Neuronal stem cell (in vitro differentiated cells): ENCODE measurements at regions not wholly inside any gene's neighbourhood (a gene's known extent, or its start where the extent isn't known, plus 50 kb on each side); places are given as distances from the start of the nearest gene placed in this dataset.

Experiments
- DNase-seq: peaks from one replicate; pipeline ENCODE4 v3.0.0-alpha.2; 2013; ENCODE audit warnings: low spot score
- H2AFZ ChIP-seq: one replicate; pipeline ENCODE4 v1.6.1; 2013; ENCODE audit warnings: mild to moderate bottlenecking, low read length, inconsistent platforms
- H2AK5ac ChIP-seq: 2 replicates; pipeline ENCODE4 v1.6.1; 2013; ENCODE audit warnings: low read depth, mild to moderate bottlenecking, inconsistent platforms, low read length, moderate library complexity, mixed read lengths
- H2BK120ac ChIP-seq: 2 replicates; pipeline ENCODE4 v1.6.1; 2013; ENCODE audit warnings: low read depth, mild to moderate bottlenecking, inconsistent platforms, low read length, moderate library complexity, mixed read lengths
- H2BK12ac ChIP-seq: one replicate; pipeline ENCODE4 v1.6.1; 2013; ENCODE audit warnings: low read length, inconsistent platforms
- H2BK15ac ChIP-seq: 2 replicates; pipeline ENCODE4 v1.6.1; 2013; ENCODE audit warnings: mild to moderate bottlenecking, low read length, inconsistent platforms, mixed read lengths
- H2BK5ac ChIP-seq: one replicate; pipeline ENCODE4 v1.6.1; 2013; ENCODE audit warnings: inconsistent platforms, mild to moderate bottlenecking, low read length, moderate library complexity
- H3K14ac ChIP-seq: one replicate; pipeline ENCODE4 v1.6.1; 2013; ENCODE audit warnings: low read length, inconsistent platforms
- H3K18ac ChIP-seq: 2 replicates; pipeline ENCODE4 v1.6.1; 2013; ENCODE audit warnings: low read length, inconsistent platforms
- H3K23ac ChIP-seq: 2 replicates; pipeline ENCODE4 v1.6.1; 2013; ENCODE audit warnings: low read depth, mild to moderate bottlenecking, mixed read lengths, low read length, inconsistent platforms; ENCODE audit not compliant: poor library complexity
- H3K27ac ChIP-seq: replicated peaks from 3 replicates; pipeline ENCODE4 v1.5.1; 2013; ENCODE audit warnings: low read length, inconsistent platforms
- H3K27me3 ChIP-seq, 3 experiments: 2 replicates each; pipeline ENCODE4 v1.6.1; 2013; ENCODE audit warnings: low read length in 3 of 3, mild to moderate bottlenecking in 2 of 3, inconsistent platforms in 1 of 3, low read depth in 1 of 3, mixed read lengths in 1 of 3, moderate library complexity in 1 of 3; ENCODE audit not compliant: control insufficient read depth in 3 of 3, insufficient read depth in 3 of 3
- H3K36me3 ChIP-seq, 2 donors: replicated peaks in 1 of 2; 2 replicates each; pipeline ENCODE4 v1.6.1; 2013; ENCODE audit warnings: low read length in 2 of 2; ENCODE audit not compliant: control insufficient read depth in 2 of 2, insufficient read depth in 2 of 2
- H3K4ac ChIP-seq: 2 replicates; pipeline ENCODE4 v1.6.1; 2013; ENCODE audit warnings: inconsistent platforms, mild to moderate bottlenecking, low read length, moderate library complexity
- H3K4me1 ChIP-seq, 2 donors: 1 replicate in 1 of 2; 2 replicates in 1 of 2; pipeline ENCODE4 v1.6.1; 2013; ENCODE audit warnings: low read length in 2 of 2, low read depth in 1 of 2; ENCODE audit not compliant: control insufficient read depth in 2 of 2, insufficient read depth in 1 of 2
- H3K4me2 ChIP-seq: one replicate; pipeline ENCODE4 v1.6.1; 2013; ENCODE audit warnings: mild to moderate bottlenecking, low read length, inconsistent platforms; ENCODE audit not compliant: insufficient read depth, poor library complexity, severe bottlenecking
- H3K4me3 ChIP-seq, 2 donors: 2 replicates each; pipeline ENCODE4 v1.5.1; 2013; ENCODE audit warnings: low read length in 2 of 2, mild to moderate bottlenecking in 2 of 2, inconsistent platforms in 1 of 2, moderate library complexity in 1 of 2
- H3K79me1 ChIP-seq: one replicate; pipeline ENCODE4 v1.6.1; 2013; ENCODE audit warnings: low read depth, mild to moderate bottlenecking, inconsistent platforms, low read length, moderate library complexity
- H3K9ac ChIP-seq: one replicate; pipeline ENCODE4 v1.6.1; 2013; ENCODE audit warnings: mild to moderate bottlenecking, low read depth, low read length, inconsistent platforms; ENCODE audit not compliant: poor library complexity
- H3K9me3 ChIP-seq, 2 donors: replicated peaks in 1 of 2; 2 replicates each; pipeline versions ENCODE3 to v1.6.1; 2013; ENCODE audit warnings: low read length in 2 of 2, mild to moderate bottlenecking in 2 of 2, inconsistent platforms in 1 of 2, low read depth in 1 of 2, mixed read lengths in 1 of 2, moderate library complexity in 1 of 2; ENCODE audit not compliant: control insufficient read depth in 2 of 2, insufficient read depth in 1 of 2
- H4K8ac ChIP-seq: one replicate; pipeline ENCODE4 v1.6.1; 2013; ENCODE audit warnings: low read depth, mild to moderate bottlenecking, inconsistent platforms, low read length, moderate library complexity
- H4K91ac ChIP-seq: one replicate; pipeline ENCODE4 v1.6.1; 2013; ENCODE audit warnings: low read length, low read depth, mild to moderate bottlenecking, inconsistent platforms; ENCODE audit not compliant: poor library complexity
- WGBS, 2 donors: extraction: QIAGEN DNeasy Blood & Tissue Kit; methylation state at CpG; one replicate each; pipeline ENCODE4 v1.1.7; 2013; ENCODE audit warnings: missing lambda C conversion rate in 2 of 2, mixed read lengths in 1 of 2; ENCODE audit not compliant: insufficient read length in 2 of 2, insufficient replicate concordance in 1 of 2; ENCODE audit errors: extremely low coverage in 2 of 2; 5-methylcytosine and 5-hydroxymethylcytosine counted together

GRCh38 chrX:54659547-54659946 is 129.5 kb downstream of the GNL3L start:
- Histone ChIP-seq H2BK15ac (no peak overlapping the region), H3K4me3 (no peak overlapping the region), H3K9ac (no peak overlapping the region), H3K27me3 (no peaks in the 10 kb centered on the region), H3K9me3 (peaks cover 0 to 7% of the 10 kb centered on the region in 2 donors), H4K8ac (no peak overlapping the region), H3K14ac (no peak overlapping the region), H2BK120ac (no peak overlapping the region), H3K4me1 (no peaks in the 10 kb centered on the region), H2BK5ac (no peak overlapping the region), H2AK5ac (no peak overlapping the region), H4K91ac (no peak overlapping the region), H2AFZ (no peak overlapping the region), H3K18ac (no peak overlapping the region), H2BK12ac (no peak overlapping the region), H3K36me3 (no peaks in the 10 kb centered on the region), H3K4ac (no peak overlapping the region), H3K4me2 (no peak overlapping the region), H3K23ac (no peak overlapping the region), H3K79me1 (no peaks in the 10 kb centered on the region), H3K27ac (no peak overlapping the region)
- no peak for DNase-seq
- WGBS, 2 donors, result no CpG with 5 or more reads among the region's 2 CpGs

- no peak overlapping the region for H3K27ac ChIP-seq
- H3K4ac ChIP-seq, result no peak overlapping the region
- H2BK15ac ChIP-seq, result no peak overlapping the region
- no peak overlapping the region for H2BK120ac ChIP-seq
- H3K36me3 ChIP-seq, result no peaks in the 10 kb centered on the region
- H2BK5ac ChIP-seq, result no peak overlapping the region
- H3K23ac ChIP-seq, result no peak overlapping the region
- no peak overlapping the region for H3K14ac ChIP-seq
- H3K4me1 ChIP-seq, result no peaks in the 10 kb centered on the region
- H3K18ac ChIP-seq, result no peak overlapping the region
- no CpG with 5 or more reads among the region's 1 CpG for WGBS, 2 donors
- no peaks in the 10 kb centered on the region for H3K79me1 ChIP-seq
- no peaks in the 10 kb centered on the region for H3K27me3 ChIP-seq
- H3K4me2 ChIP-seq, result no peak overlapping the region
- no peak overlapping the region for H4K8ac ChIP-seq
- no peak for DNase-seq
- H2AK5ac ChIP-seq, result no peak overlapping the region
- no peak overlapping the region for H4K91ac ChIP-seq
- no peak overlapping the region for H2BK12ac ChIP-seq
- no peak overlapping the region for H3K9ac ChIP-seq
- H3K4me3 ChIP-seq, result no peak overlapping the region
- no peak overlapping the region for H2AFZ ChIP-seq
- H3K9me3 ChIP-seq, result no peaks in the 10 kb centered on the region
Observed at GRCh38 chrX:54675762-54676161, 122.3 kb downstream of the ITIH6 start.

GRCh38 chrX:54695231-54695630 is 102.8 kb downstream of the ITIH6 start:
- no peaks in the 10 kb centered on the region for H3K79me1 ChIP-seq
- no CpG with 5 or more reads among the region's 2 CpGs for WGBS, 2 donors
- no peak overlapping the region for H3K4me2 ChIP-seq

DNA sequence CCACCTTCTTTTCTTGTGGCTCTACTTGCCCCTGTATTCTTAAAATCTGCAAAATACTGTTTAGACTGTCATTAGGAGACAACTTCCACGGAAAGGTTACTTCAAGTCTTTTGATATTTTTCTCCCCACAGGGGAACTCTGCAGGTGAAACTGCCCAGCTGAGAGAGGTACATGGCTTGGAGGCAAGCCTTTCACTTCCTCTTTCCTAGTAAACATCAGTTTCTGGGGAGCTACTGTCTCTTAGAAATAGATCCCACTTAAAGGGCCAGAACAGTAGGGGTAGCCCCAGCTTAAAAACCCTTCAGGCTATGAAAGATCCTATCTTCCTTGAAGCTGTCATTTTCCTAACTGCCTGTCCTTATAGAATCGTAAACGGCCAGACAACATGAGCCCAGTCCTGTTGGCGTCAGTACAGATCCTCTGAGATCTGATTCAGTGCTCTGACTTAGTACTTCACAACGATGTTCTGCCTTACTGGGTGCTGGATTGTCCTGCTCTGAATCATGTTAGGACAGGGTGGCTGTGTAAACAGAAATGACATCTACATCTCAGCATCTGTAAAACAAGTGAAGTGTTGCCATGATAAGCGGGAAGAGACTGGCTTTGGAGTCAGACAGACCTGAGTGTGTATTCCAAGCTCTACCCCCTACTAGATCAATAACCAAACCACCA is 102.1 kb downstream of the ITIH6 start:
- WGBS, 2 donors, result no CpG with 5 or more reads among the region's 6 CpGs
- H3K27ac ChIP-seq, result no peak overlapping the region
- H3K14ac ChIP-seq, result no peak overlapping the region
- no peak overlapping the region for H2BK12ac ChIP-seq
- no peaks in the 10 kb centered on the region for H3K9me3 ChIP-seq
- H4K91ac ChIP-seq, result no peak overlapping the region
- H2BK120ac ChIP-seq, result no peak overlapping the region
- H2BK5ac ChIP-seq, result no peak overlapping the region
- H3K4me3 ChIP-seq, result no peak overlapping the region
- H3K18ac ChIP-seq, result no peak overlapping the region
- H3K27me3 ChIP-seq, result no peaks in the 10 kb centered on the region
- no peaks in the 10 kb centered on the region for H3K4me1 ChIP-seq
- no peaks in the 10 kb centered on the region for H3K79me1 ChIP-seq
- H3K36me3 ChIP-seq, result no peaks in the 10 kb centered on the region
- no peak for DNase-seq
- no peak overlapping the region for H3K9ac ChIP-seq
- no peak overlapping the region for H3K23ac ChIP-seq
- no peak overlapping the region for H3K4me2 ChIP-seq
- no peak overlapping the region for H2BK15ac ChIP-seq
- H2AK5ac ChIP-seq, result no peak overlapping the region
- no peak overlapping the region for H4K8ac ChIP-seq
- H2AFZ ChIP-seq, result no peak overlapping the region
- no peak overlapping the region for H3K4ac ChIP-seq

More at GRCh38 chrX:54695231-54695630, 102.8 kb downstream of the ITIH6 start:
- no peak overlapping the region for H2BK15ac ChIP-seq
- no peak overlapping the region for H4K8ac ChIP-seq
- H3K4me3 ChIP-seq, result no peak overlapping the region
- H3K4ac ChIP-seq, result no peak overlapping the region
- H3K27ac ChIP-seq, result no peak overlapping the region
- H2BK120ac ChIP-seq, result no peak overlapping the region
- H3K9ac ChIP-seq, result no peak overlapping the region
- H2AK5ac ChIP-seq, result no peak overlapping the region
- no peak overlapping the region for H3K14ac ChIP-seq
- H2BK12ac ChIP-seq, result no peak overlapping the region
- H3K36me3 ChIP-seq, result no peaks in the 10 kb centered on the region
- H2AFZ ChIP-seq, result no peak overlapping the region
- H3K23ac ChIP-seq, result no peak overlapping the region
- no peak for DNase-seq
- no peak overlapping the region for H3K18ac ChIP-seq
- H3K4me1 ChIP-seq, result no peaks in the 10 kb centered on the region
- no peaks in the 10 kb centered on the region for H3K27me3 ChIP-seq
- H4K91ac ChIP-seq, result no peak overlapping the region
- H3K9me3 ChIP-seq, result no peaks in the 10 kb centered on the region
- no peak overlapping the region for H2BK5ac ChIP-seq
